CD14-positive monocyte (primary cell): ENCODE measurements at regions not wholly inside any gene's neighbourhood (a gene's known extent, or its start where the extent isn't known, plus 50 kb on each side); places are given as distances from the start of the nearest gene placed in this dataset.

Source experiments
- DNase-seq, 3 donors: peaks; one replicate each; pipeline ENCODE4 v3.0.0-alpha.2; 2011 to 2022
- H2AFZ ChIP-seq: 2 replicates; pipeline ENCODE4 v1.6.0; 2012; ENCODE audit warnings: mild to moderate bottlenecking, low read depth, low read length, inconsistent platforms; ENCODE audit not compliant: insufficient read depth, poor library complexity, severe bottlenecking
- H3K27ac ChIP-seq, 2 donors: 1 replicate in 1 of 2; 2 replicates in 1 of 2; pipeline ENCODE4 v1.5.1; 2012 to 2013; ENCODE audit warnings: low read length in 2 of 2, control low read depth in 1 of 2, inconsistent platforms in 1 of 2, low read depth in 1 of 2, mild to moderate bottlenecking in 1 of 2
- H3K27me3 ChIP-seq, 2 donors: one replicate each; pipeline versions ENCODE4 v1.6.0 to v1.6.1; 2011 to 2013; ENCODE audit warnings: low read length in 2 of 2; ENCODE audit not compliant: control insufficient read depth in 2 of 2, insufficient read depth in 2 of 2
- H3K36me3 ChIP-seq, 2 donors: replicated peaks in 1 of 2; 1 replicate in 1 of 2; 2 replicates in 1 of 2; pipeline versions ENCODE4 v1.5.1 to v1.6.1; 2012 to 2013; ENCODE audit warnings: low read length in 2 of 2, control low read depth in 1 of 2, inconsistent platforms in 1 of 2, mild to moderate bottlenecking in 1 of 2; ENCODE audit not compliant: insufficient read depth in 2 of 2, control insufficient read depth in 1 of 2
- H3K4me1 ChIP-seq, 2 donors: 1 replicate in 1 of 2; 2 replicates in 1 of 2; pipeline versions ENCODE4 v1.5.1 to v1.6.1; 2012 to 2013; ENCODE audit warnings: low read length in 2 of 2, control low read depth in 1 of 2, inconsistent platforms in 1 of 2, mild to moderate bottlenecking in 1 of 2, moderate library complexity in 1 of 2; ENCODE audit not compliant: insufficient read depth in 2 of 2, control insufficient read depth in 1 of 2
- H3K4me2 ChIP-seq: replicated peaks from 2 replicates; pipeline ENCODE3; 2012; ENCODE audit warnings: low read length, moderate library complexity, mild to moderate bottlenecking; ENCODE audit not compliant: poor library complexity, severe bottlenecking; ENCODE audit errors: extremely low read depth
- H3K4me3 ChIP-seq, 3 experiments: fragments of 200-600 bp in 1 of 3; sonication (generic) in 1 of 3; replicated peaks in 1 of 3; 1 replicate in 2 of 3; 2 replicates in 1 of 3; pipeline ENCODE4 v1.5.1; 2011 to 2013; ENCODE audit warnings: low read length in 3 of 3, mild to moderate bottlenecking in 3 of 3, control low read depth in 2 of 3, low read depth in 2 of 3, inconsistent platforms in 1 of 3, moderate library complexity in 1 of 3
- H3K79me2 ChIP-seq: 2 replicates; pipeline ENCODE4 v1.6.0; 2012; ENCODE audit warnings: mild to moderate bottlenecking, control low read depth, inconsistent platforms, low read length, moderate library complexity; ENCODE audit not compliant: insufficient read depth
- H3K9ac ChIP-seq: 2 replicates; pipeline ENCODE4 v1.6.0; 2017; ENCODE audit warnings: low read length, mild to moderate bottlenecking; ENCODE audit not compliant: insufficient read depth, poor library complexity, severe bottlenecking
- H3K9me3 ChIP-seq, 2 donors: replicated peaks in 1 of 2; 1 replicate in 1 of 2; 2 replicates in 1 of 2; pipeline versions ENCODE4 v1.5.1 to v1.6.1; 2012 to 2013; ENCODE audit warnings: low read length in 2 of 2, control low read depth in 1 of 2; ENCODE audit not compliant: control insufficient read depth in 1 of 2, insufficient read depth in 1 of 2
- H4K20me1 ChIP-seq: 2 replicates; pipeline ENCODE4 v1.6.0; 2012; ENCODE audit warnings: mild to moderate bottlenecking, low read length, control low read depth, moderate library complexity; ENCODE audit not compliant: insufficient read depth
- H3K27ac Mint-ChIP-seq, 7 donors: one replicate each; pipeline ENCODE4 v1.8.0; 2020; ENCODE audit warnings: mild to moderate bottlenecking in 7 of 7, mixed read lengths in 7 of 7, moderate library complexity in 6 of 7, inconsistent platforms in 2 of 7
- H3K27me3 Mint-ChIP-seq, 3 donors: one replicate each; pipeline ENCODE4 v1.8.0; 2021 to 2022; ENCODE audit warnings: low read depth in 3 of 3, mild to moderate bottlenecking in 3 of 3, mixed read lengths in 3 of 3, moderate library complexity in 3 of 3, inconsistent platforms in 1 of 3
- H3K36me3 Mint-ChIP-seq, 2 donors: one replicate each; pipeline ENCODE4 v1.8.0; 2020; ENCODE audit warnings: mixed read lengths in 2 of 2, inconsistent platforms in 1 of 2, mild to moderate bottlenecking in 1 of 2
- H3K4me1 Mint-ChIP-seq: one replicate; pipeline ENCODE4 v1.8.0; 2020; ENCODE audit warnings: mild to moderate bottlenecking, mixed read lengths
- H3K4me3 Mint-ChIP-seq, 2 donors: one replicate each; pipeline ENCODE4 v1.8.0; 2020; ENCODE audit warnings: mild to moderate bottlenecking in 2 of 2, mixed read lengths in 2 of 2, moderate library complexity in 1 of 2
- H3K9me3 Mint-ChIP-seq, 7 donors: one replicate each; pipeline ENCODE4 v1.8.0; 2020 to 2022; ENCODE audit warnings: mixed read lengths in 7 of 7, mild to moderate bottlenecking in 6 of 7, moderate library complexity in 6 of 7, inconsistent platforms in 2 of 7
- CTCF ChIP-seq: fragments of 200-600 bp; IDR thresholded peaks from one replicate; pipeline ENCODE4 v1.8.0; 2022; ENCODE audit warnings: antibody characterized with exemption, mild to moderate bottlenecking
- WGBS: methylation state at CpG from one replicate; pipeline ENCODE4 v1.1.5; 2013; ENCODE audit warnings: missing lambda C conversion rate; ENCODE audit not compliant: insufficient coverage; 5-methylcytosine and 5-hydroxymethylcytosine counted together
- intact Hi-C, 2 donors: fragments of 100-400 bp; cut with micrococcal nuclease; formaldehyde crosslinking; loops; one replicate each; pipeline versions ENCODE4 v1.15.0 to v1.15.1; 2023

GRCh38 chr5:40400245-40400644 is 279.5 kb upstream of the PTGER4 start:
- Histone ChIP-seq H3K79me2 (no peaks in the 10 kb centered on the region), H3K4me3 (no peak overlapping the region), H3K36me3 (no peaks in the 10 kb centered on the region), H4K20me1 (no peaks in the 10 kb centered on the region), H3K4me2 (no peak overlapping the region), H3K9me3 (no peaks in the 10 kb centered on the region), H3K4me1 (peaks cover 21 to 24% of the 10 kb centered on the region in 2 donors), H3K27me3 (no peaks in the 10 kb centered on the region), H3K9ac (no peak overlapping the region), H3K27ac (no peak overlapping the region), H2AFZ (no peak overlapping the region)
- no peaks in the 10 kb centered on the region for H3K36me3 Mint-ChIP-seq
- H3K27me3 Mint-ChIP-seq = no peaks in the 10 kb centered on the region
- DNase-seq = no peak
- no CpG with 5 or more reads among the region's 1 CpG for WGBS
- H3K4me3 Mint-ChIP-seq = no peak overlapping the region
- H3K4me1 Mint-ChIP-seq = peaks cover 44% of the 10 kb centered on the region
- no peak for TF ChIP-seq CTCF
- no peaks in the 10 kb centered on the region for H3K9me3 Mint-ChIP-seq
- intact Hi-C loops = loop anchor here in 1 of 2 donors (5.0 to 10.0 kb wide), 2 partner anchors 37 to 285 kb away; no protein-coding TSS in a partner anchor
- H3K27ac Mint-ChIP-seq = no peak overlapping the region

DNA sequence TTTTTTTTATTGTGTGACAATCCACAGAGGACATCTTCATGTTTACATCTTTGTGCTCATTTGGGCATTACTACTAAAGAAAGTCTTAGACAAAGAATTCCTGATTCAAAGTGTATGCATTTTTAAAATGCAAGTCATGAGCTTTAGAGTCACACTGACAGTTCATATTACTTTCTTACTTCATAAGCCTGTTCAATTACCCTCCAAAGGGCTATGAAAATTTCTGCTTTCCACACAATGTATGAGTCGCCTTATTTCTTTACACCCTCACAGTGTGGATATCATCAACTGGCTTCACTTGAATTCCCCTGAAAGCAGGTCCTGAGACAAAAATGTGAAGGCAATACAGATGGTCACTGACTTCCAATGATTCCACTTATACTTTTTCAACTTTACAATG is 280.4 kb upstream of the PTGER4 start:
- H3K4me2 ChIP-seq = no peak overlapping the region
- no peak overlapping the region for H3K27ac Mint-ChIP-seq
- no peaks in the 10 kb centered on the region for H4K20me1 ChIP-seq
- WGBS = no CpG with 5 or more reads among the region's 1 CpG
- H3K9me3 ChIP-seq = no peaks in the 10 kb centered on the region
- H3K36me3 ChIP-seq = no peaks in the 10 kb centered on the region
- no peaks in the 10 kb centered on the region for H3K36me3 Mint-ChIP-seq
- H3K4me1 Mint-ChIP-seq = peaks cover 35% of the 10 kb centered on the region
- H3K4me3 ChIP-seq = no peak overlapping the region
- H3K9me3 Mint-ChIP-seq = no peaks in the 10 kb centered on the region
- H2AFZ ChIP-seq = no peak overlapping the region
- no peak for TF ChIP-seq CTCF
- no peak overlapping the region for H3K9ac ChIP-seq
- peaks cover 12 to 15% of the 10 kb centered on the region in 2 donors for H3K4me1 ChIP-seq
- H3K27me3 ChIP-seq = no peaks in the 10 kb centered on the region
- no peaks in the 10 kb centered on the region for H3K27me3 Mint-ChIP-seq
- no peak for DNase-seq
- H3K79me2 ChIP-seq = no peaks in the 10 kb centered on the region
- no peak overlapping the region for H3K4me3 Mint-ChIP-seq
- H3K27ac ChIP-seq = no peak overlapping the region
- intact Hi-C loops = no loop called here
